Stimulated activated CD8-positive, alpha-beta memory T cell treated with anti-CD3 and anti-CD28 coated beads, Interleukin-4, amount 100 ng/mL, for 4 hours (primary cell): ENCODE measurements at regions not wholly inside any gene's neighbourhood (a gene's known extent, or its start where the extent isn't known, plus 50 kb on each side); places are given as distances from the start of the nearest gene placed in this dataset.
"Not testable (repeated sequence)": the region's sequence is repeated elsewhere in the genome, so short reads cannot be mapped to it uniquely, and the experiment has no call there.

Source experiments
- DNase-seq, 2 donors: peaks; one replicate each; pipeline ENCODE4 v3.0.0-alpha.2; 2020; ENCODE audit warnings: low read depth in 2 of 2, low spot score in 1 of 2

DNA sequence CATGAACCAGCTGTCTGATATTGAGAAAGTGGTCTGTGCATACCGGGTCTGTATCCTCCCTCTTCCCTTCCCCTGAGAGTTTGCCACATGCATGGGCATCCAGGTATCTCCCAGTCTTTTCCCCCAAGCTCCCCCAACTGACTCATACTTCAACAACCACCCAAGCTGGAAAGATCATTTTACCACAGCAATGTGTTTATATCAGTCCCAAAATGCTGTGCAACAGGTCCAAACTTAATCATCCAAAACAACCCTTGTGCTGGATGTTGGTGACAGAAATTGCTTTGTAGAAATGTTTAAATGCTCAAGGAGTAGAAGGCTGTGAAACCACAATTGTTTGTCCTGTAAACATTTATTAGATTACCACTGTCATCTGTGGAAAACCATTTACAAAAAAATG is 286.8 kb upstream of the KLF3 start:
- DNase-seq, result no peak

DNA sequence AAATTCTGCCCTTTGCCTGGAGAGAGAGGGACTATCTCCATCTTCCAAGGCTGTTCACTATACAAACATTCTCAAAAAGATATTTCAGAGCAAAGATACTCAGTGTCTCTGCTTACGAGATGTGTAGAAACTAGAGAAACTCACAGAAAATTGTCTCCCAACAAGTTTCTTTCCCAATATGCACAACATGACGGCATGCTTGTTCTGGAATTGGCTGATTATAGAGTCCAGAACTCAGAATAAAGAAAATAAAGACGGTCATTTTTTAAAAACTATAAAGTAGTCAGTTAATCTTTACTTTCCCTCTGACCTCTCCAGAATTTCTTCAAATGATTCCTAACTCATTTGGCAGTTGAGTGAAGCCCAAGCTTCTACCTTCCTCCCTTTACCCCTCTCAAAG is 285.5 kb upstream of the KLF3 start:
- DNase-seq, result no peak

DNA sequence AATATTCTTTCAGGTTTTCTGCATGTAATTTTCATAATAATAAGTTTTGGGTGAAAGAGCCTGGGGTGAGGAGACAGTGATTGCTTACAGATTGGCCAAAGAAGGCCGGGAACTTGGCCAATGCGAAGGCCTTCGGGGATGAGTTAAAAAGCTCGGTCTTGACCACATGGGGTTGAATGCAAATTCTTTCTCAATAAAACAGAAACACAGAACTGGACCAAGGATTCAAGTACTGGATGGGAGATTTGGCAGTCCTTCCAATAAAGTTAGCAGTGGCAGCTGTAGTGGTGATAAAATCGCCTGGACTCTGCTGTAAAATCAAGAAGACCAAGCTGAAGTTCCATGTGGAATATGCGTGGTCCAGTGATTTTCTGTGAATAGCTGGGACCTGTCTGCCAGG is 282.2 kb upstream of the KLF3 start:
- no peak for DNase-seq

DNA sequence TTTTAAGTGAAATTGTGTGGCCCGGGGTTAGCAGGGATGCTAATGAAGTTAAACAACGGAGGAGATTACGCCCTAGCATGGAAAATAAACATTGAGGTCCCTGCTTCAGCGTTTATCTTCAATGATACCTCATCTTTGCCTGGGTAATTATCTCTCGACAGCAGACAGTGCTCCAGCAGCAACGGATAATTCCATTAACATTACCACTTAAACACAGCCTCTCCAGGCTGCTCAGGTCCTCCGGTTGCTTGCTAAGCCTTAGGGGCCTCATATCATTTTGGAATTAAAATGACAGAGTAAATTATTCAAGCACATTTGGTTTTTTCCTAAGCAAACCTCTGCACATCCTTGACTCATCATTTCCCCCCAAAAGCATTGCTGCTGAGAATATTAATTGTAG is 281.5 kb upstream of the KLF3 start:
- no peak for DNase-seq

DNA sequence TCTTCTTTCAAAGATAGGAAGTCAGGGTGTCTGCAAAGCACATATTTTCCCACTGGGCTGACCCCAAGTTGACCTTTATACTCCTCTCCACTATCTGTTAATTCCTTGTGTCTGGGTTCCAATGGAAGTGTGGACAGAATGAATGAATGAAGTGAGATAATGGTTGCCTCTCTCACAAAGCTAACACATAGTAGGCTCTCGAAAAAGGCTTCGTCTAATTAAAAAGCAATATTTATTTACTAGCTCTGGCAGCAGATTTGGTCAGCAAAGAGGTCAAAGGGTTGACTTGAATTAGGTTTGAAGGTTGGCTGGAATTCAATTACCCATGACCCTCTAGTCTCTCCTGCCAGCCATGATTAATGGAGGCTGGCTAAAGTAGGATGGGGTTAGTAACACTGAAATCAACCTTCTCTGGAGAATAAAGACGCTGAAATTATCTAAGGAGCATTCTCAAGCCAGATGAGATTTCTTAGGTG is 280.3 kb upstream of the KLF3 start:
- no peak for DNase-seq

DNA sequence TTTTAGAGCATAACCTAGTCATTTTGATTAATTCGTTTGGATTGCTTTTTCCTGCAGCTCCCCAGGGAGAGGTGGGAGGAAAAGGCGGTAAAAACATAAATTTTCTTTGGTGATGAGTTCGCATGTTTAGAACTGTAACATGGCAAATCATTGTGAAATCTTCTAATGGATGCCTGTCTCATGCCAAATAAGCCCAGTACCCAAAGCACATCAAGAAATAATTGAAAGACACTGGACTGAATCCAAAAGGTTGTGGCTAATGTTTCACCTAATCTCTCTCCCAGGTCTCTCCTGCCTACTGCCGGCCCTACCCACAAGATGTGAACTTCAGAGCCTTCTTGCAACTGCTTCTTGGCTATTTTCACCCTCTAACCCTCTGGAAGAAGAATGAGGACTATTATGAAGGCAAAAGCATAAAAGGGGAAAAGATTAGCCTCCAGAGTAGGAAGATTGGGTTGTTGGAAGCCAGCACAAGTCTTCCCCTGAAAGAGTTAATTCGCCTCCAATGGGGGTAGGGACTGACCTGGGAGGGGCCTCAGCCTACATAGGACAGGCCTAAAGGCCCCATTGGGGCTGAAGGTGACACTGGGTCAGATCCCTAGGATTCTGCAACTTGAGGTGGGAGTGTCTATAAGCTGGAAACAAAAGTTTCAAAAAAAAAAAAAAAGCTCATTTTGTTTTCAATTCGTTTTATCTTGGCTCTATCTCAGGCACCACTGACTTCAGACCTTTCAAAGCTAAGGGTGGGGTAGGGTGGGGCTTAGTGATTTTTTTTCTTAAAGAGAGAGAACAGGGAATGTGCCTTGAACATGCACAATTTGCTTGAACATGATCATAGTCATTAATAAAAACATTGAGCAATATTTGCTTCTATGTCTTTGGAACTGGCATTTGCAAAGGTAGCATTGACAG is 278.6 kb upstream of the KLF3 start:
- no peak for DNase-seq

DNA sequence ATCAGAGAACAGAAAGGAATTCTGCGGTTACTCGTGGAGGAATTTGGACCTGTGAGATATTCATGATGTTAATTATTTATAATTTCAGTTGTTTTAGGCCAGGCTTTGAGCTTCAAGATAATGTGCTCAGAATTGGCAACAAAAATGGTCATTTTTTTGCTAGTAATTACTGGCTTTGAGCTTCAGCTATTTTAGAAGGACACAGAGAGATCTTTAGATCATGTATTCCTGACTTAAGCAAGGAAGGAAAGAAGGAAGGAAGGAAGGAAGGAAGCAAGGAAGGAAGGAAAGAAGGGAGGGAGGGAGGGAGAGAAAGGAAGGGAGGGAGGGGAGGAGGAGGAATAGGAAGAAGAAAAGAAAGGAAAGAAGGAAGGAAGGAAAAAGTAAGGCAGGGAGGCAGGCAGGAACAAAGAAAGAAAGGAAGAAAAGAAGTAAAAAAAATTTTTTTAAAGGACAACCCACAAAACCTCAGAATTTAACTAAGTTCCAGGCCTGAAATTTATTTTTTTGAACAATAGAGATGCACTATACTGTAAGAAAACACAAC is 277.9 kb upstream of the KLF3 start:
- no peak for DNase-seq

DNA sequence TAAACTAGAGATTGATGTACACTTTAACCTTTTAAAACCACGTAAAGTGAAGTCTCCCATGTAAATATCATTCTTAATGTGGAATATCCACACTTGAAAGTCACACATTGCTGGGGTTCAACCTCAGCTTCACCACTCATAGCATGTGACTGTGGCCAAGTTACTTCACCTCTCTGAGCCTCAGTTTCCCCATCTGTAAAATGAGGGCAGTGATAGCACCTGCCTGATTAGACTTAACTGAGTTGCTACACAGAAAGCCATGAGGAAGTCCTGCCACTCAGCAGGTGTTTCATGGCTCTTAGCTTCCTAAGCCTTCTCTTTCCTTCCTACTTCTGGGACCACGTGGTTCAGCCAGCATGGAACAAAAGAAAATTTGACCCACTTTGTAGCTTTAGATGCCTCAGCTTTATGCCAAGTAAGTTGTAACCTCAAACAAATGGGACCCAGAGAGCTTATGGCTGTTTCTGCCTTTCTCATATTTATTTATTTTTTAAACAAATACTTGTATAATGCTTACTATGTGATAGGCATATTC is 277.3 kb upstream of the KLF3 start:
- DNase-seq, result no peak

DNA sequence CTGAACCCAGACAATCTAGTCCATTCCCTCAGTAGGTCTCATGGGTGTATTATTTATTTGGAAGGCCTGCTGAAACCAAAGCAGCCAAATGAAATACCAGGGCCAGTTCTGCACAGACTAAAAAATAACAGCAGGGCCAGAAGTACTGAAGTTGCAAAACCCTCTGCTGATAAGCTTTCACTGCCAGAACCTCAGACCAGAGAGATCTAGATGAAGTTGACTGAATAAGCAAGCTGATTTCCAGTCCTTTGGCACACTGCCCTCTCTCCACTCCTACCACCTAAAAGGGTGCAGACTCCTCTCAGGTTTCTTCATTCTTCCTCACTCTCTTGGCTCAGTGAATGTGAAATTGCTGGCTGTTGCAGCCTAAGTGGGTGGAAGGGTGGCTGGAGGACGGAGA is 276.7 kb upstream of the KLF3 start:
- no peak for DNase-seq

DNA sequence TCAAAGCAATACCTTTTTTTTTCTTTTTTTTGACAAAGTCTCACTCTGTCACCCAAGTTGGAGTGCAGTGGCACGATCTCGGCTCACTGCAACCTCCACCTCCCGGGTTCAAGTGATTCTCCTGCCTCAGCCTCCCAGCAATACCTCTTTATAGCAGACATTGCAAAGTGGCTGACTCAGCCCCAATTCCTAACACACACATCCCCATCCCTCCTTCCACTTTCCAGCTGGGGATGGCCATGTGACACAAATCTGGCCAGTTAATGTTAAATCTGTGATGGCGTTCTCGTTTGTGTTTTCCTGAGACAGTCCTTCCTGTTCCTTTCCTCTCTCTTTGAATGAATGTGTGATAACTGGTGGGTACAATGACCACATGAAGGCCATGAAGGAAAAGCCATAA is 276.2 kb upstream of the KLF3 start:
- DNase-seq, result no peak

DNA sequence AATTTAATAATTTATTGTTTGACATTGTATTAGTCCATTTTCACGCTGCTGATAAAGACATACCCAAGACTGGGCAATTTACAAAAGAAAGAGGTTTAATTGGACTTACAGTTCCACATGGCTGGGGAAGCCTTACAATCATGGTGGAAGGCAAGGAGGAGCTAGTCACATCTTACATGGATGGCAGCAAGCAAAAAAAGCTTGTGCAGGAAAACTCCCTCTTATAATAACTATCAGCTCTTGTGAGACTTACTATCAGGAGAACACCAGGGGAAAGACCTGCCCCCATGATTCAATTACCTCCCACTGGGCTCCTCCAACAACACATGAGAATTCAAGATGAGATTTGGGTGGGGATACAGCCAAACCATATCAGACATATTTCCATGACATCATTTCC is 275.1 kb upstream of the KLF3 start:
- DNase-seq, result not testable (repeated sequence)

DNA sequence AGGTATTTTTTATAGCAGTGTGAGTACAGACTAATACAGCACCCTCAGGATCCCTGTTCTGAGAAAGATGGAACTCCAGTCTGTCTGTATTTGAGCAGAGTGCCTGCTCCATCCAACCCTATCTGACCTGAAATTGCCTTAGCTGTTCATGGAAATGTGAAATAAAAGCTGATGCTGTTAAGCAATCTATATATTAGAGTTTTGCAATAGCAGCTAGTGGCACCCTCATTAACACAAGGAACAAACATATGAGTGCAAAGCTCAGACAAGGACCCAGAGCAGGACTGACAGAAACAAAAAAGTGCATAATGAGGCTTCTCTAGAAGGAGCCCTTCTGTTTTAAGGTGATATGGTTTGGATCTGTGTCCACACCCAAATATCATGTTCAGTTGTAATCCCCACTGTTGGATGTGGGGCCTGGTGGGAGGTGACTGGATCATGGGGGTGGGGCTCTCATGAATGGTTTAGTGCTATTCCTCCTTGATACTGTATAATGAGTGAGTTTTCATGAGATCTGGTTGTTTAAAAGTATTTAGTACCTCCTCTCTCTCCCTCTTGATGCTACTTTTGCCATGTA is 272.9 kb upstream of the KLF3 start:
- DNase-seq, result no peak

DNA sequence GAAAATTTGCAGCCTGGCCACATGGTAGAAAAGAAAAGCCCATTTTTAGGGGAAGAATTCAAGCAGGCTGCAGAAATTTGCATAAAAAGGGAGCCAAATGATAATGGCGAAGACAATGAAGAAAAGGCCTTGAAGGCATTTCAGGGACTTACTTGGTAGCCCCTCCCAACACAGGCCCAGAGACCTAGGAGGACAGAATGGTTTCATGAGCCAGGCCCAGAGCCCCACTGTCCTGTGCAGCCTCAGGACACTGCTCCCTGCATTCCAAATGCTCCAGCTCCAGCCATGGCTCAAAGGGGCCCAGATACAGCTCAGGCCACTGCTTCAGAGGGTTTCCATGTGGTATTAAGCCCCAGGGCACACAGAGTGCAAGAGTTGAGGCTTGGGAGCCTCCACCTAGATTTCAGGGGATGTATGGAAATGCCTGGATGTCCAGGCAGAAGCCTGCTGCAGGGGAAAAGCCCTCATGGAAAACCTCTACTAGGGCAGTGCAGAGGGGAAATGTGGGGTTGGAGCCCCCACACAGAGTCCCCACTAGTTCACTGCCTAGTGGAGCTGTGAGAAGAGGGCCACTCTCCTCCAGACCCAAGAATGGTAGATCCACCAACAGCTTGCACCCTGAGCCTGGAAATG is 271.7 kb upstream of the KLF3 start:
- DNase-seq, result no peak

DNA sequence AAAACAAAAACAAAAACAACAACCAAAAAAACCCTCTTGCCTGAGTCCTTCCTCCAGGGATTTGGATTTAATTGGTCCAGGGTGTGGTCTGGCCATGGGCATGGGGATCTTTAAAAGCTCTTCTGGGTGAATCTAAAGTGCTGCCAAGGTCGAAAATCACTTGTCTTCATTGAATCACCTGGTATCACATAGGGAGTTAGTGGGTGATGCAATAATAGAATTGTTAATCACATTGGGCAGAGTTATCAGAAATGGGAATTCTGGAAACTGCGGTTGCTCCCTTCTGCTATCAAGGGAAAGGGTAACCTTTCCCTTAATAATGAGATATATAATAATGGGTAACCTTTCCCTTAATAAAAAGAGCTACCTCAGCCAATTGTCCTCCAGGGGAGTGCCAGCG is 267.9 kb upstream of the KLF3 start:
- no peak for DNase-seq

DNA sequence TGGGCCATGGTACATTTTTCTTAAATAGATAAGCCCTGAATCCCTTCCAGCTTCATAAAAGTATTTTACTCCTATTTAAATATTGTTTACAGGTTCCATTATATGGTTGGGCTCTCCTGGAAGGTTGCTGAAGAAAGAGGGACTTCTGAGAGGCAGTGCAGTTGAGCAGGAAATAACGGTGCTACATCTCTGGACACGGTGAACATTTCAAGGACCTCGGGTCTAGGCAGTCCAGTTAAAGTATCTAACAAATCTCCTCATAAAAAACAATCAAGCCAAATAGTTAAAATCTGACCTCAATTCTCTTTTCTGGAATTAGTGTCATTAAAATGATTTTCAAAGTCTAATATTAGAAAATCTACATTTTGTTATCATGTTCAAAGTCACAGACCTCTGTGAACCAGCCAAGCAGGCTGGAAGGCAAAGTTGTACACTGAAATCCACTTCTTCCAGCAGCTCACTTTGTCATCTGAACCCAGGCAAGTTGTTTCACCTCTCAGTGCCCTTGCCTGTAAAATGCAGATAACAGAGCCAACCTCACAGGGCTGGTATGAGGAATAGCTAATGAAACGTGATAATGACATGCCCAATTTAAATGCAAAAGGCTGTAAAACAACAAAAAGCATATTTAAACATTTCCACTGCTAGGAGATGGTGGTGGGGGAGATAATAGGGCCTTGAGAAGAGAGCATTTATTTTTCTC is 267.0 kb upstream of the KLF3 start:
- no peak for DNase-seq

DNA sequence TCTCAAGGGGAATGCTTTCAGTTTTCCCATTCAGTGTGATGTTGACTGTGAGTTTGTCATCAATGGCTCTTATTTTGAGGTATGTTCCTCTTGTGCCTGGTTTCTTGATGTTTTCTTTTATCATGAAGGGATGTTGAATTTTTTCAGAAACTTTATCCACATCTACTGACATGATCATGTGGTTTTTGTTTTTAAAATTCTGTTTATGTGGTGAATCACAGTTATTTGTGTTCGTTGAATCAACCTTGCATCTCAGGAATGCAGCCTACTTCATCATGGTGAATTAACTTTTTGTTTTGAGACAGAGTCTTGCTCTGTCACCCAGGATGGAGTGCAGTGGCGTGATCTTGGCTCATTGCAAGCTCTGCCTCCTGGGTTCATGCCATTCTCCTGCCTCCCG is 263.1 kb upstream of the KLF3 start:
- DNase-seq, result no peak

DNA sequence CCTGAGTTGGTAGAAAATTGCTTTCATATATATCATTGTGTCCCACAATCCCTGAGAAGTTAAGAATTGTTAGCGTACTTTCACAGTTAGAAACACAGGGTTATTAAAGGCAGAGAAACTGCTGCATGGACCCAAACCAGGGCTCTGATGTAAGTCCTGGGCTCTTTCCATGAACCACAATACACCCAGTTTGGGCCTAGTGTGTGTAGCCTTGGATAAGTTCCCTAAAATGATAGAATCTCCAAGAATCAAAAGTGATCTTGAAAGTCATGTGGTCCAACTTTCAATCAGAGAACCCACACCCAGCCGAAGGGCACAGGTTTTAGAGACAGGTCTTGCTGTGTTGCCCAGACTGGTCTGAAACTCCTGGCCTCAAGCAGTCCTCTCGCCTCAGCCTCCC is 257.8 kb upstream of the KLF3 start:
- DNase-seq, result no peak

DNA sequence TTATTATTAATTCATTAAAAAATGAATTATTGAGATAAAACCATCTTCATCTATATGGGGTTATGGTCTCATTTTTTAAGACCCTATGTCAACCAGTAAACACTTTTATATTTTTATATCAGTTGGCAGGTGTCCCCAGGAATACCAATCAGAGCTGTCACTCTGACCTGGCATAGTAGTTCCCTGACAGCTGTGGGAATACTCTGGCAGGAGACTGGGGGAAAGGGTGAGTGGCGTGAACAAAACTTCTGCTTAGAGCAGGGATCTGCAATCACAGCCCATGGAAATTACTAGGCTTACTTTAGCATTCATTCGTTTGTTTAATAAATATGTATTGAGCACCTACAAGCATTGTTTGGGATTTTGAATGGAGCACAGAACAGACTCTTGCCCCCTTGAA is 254.1 kb upstream of the KLF3 start:
- no peak for DNase-seq

DNA sequence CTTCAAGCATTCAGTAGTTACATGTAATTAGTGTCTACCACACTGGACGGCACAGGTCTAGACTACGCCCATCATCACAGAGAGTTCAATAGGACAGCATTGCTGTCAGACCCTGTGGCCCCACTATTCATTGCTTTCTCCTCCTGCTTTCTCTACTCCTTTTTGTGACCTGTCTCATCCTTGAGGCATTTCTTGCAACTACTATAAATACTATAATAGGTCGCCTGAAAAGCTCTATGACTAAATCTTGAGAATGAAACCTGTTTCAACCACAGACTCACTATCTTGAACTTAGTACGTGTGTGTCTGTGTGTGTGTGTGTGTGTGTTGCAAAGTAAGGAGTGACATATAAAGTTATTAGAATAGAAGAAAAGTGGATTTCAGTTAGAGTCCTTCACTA is 252.9 kb upstream of the KLF3 start:
- DNase-seq, result no peak

DNA sequence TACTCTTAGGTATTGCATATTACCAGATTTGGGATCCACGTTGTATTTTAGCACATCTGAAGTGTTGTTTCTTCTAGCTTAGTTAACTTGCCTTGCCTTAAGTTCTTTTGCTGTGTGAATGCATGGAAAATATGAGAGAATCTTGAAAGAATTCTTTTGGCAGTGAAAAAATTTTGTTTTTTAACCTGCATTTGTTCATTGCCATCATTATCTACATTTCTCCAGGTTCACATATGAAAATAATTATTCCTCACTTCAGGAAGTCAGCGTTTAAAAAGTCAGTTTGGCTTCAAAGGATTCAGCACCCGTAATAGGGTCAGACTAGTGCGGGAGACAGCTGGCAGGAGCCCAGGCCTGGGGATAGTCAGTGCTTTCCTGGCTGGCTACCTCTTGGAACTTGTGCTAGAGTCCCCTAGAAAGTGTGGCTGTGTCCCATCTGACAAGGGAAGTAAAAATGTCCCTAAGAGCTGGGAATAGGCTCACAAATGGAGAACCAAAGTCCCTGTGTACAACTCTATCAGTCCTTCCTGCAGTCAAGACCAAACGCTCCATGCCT is 251.9 kb upstream of the KLF3 start:
- no peak for DNase-seq
